Esophagus (tissue), 2 donors: ENCODE measurements at regions not wholly inside any gene's neighbourhood (a gene's known extent, or its start where the extent isn't known, plus 50 kb on each side); places are given as distances from the start of the nearest gene placed in this dataset.

Experiments
- H3K27ac ChIP-seq, 2 donors: one replicate each; pipeline ENCODE4 v1.5.1; 2013; ENCODE audit warnings: low read depth in 2 of 2, mild to moderate bottlenecking in 2 of 2, inconsistent platforms in 1 of 2, low read length in 1 of 2, moderate library complexity in 1 of 2
- H3K27me3 ChIP-seq, 2 donors: one replicate each; pipeline ENCODE4 v1.6.1; 2013; ENCODE audit warnings: low read length in 2 of 2, control low read depth in 1 of 2, mild to moderate bottlenecking in 1 of 2; ENCODE audit not compliant: insufficient read depth in 2 of 2, control insufficient read depth in 1 of 2
- H3K36me3 ChIP-seq, 2 donors: one replicate each; pipeline ENCODE4 v1.6.1; 2013; ENCODE audit warnings: low read length in 1 of 2; ENCODE audit not compliant: control insufficient read depth in 2 of 2, insufficient read depth in 2 of 2
- H3K4me1 ChIP-seq, 2 donors: one replicate each; pipeline ENCODE4 v1.6.1; 2013; ENCODE audit warnings: low read length in 1 of 2; ENCODE audit not compliant: control insufficient read depth in 2 of 2, insufficient read depth in 2 of 2
- H3K4me3 ChIP-seq, 2 donors: one replicate each; pipeline ENCODE4 v1.5.1; 2013; ENCODE audit warnings: low read length in 2 of 2, mild to moderate bottlenecking in 2 of 2, low read depth in 1 of 2, moderate library complexity in 1 of 2
- H3K9me3 ChIP-seq, 2 donors: one replicate each; pipeline ENCODE4 v1.6.1; 2013; ENCODE audit warnings: mild to moderate bottlenecking in 2 of 2, low read depth in 1 of 2, low read length in 1 of 2, moderate library complexity in 1 of 2; ENCODE audit not compliant: control insufficient read depth in 2 of 2, insufficient read depth in 1 of 2
- WGBS, 2 donors: extraction: QIAGEN DNeasy Blood & Tissue Kit; methylation state at CpG; one replicate each; pipeline ENCODE4 v1.1.7; 2013; 5-methylcytosine and 5-hydroxymethylcytosine counted together
- donor health status: healthy with polysubstance abuse.
- donor health status: Bipolar disorder and iron deficiency.

DNA sequence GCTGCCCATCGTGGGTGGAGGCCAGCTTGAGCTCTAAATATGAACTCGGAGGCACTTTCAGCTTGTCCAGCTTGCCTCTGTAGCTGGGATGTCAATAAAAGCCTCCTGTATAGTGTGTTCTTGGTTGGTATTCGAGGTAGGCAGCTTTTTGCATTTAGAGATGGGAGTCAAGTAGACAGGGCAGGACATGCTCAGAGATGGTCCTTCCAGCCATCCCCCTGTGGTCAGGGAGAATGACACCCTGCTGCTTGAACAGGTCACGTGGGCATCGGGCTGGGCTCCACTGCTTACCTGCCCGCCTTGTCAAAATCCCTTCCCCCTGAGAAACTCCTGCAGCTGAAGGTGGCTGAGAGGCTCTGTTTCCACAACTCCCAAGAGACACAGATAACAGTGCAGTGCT, 302.5 kb downstream of the ZNF536 start:
- Histone ChIP-seq H3K27me3 (no peaks in the 10 kb centered on the region), H3K4me3 (no peak overlapping the region), H3K4me1 (no peaks in the 10 kb centered on the region), H3K9me3 (no peaks in the 10 kb centered on the region), H3K27ac (no peak overlapping the region), H3K36me3 (no peaks in the 10 kb centered on the region)
- WGBS, 2 donors, result 78 to 84% methylated on average over 6 of the region's 6 CpGs

DNA sequence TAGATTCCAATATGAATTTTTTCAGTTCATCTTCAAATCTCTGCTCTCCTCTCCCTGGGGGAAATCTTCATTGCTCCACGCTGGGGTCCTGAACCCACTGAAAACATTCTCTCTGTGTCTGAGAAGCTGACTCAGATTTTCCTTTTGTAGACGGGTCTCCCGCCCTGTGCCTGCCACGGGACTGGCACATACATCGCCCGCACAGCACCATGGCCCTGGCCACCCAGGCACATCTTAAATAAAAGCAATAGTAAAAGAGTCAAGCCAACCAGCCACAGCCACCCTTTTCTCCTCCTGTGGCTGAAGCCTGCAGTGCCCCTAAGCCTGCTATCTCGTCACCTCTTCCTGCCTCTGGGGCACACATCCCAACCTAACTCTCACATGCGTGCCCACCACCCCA, 301.2 kb downstream of the ZNF536 start:
- Histone ChIP-seq H3K27me3 (no peaks in the 10 kb centered on the region), H3K27ac (no peak overlapping the region), H3K4me3 (no peak overlapping the region), H3K4me1 (peaks cover 0 to 3% of the 10 kb centered on the region in 2 donors), H3K36me3 (no peaks in the 10 kb centered on the region), H3K9me3 (no peaks in the 10 kb centered on the region)
- 74 to 82% methylated on average over 8 of the region's 8 CpGs for WGBS, 2 donors

DNA sequence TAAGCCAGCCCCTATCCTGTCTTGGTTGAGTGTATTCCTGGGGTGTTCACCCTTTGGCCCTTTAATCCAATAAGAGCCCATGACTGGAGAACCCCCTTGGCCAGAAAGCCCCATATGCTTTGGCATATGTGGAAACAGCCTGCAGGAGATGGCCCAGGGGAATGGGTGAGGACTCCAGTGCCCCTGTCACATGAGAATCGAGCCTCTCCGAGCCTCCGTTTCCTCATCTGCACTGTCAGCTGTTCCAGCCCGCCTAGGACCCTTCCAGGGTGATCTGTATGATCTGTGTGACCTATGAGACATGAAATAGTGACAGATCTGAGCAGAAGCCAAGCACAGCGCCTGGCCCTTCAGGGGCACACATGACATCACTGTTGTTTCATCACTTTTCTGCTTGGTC, 300.7 kb downstream of the ZNF536 start:
- Histone ChIP-seq H3K4me1 (peaks cover 0 to 3% of the 10 kb centered on the region in 2 donors), H3K4me3 (no peak overlapping the region), H3K27ac (no peak overlapping the region), H3K9me3 (no peaks in the 10 kb centered on the region), H3K36me3 (no peaks in the 10 kb centered on the region), H3K27me3 (no peaks in the 10 kb centered on the region)
- WGBS, 2 donors, result 68 to 75% methylated on average over 5 of the region's 5 CpGs

DNA sequence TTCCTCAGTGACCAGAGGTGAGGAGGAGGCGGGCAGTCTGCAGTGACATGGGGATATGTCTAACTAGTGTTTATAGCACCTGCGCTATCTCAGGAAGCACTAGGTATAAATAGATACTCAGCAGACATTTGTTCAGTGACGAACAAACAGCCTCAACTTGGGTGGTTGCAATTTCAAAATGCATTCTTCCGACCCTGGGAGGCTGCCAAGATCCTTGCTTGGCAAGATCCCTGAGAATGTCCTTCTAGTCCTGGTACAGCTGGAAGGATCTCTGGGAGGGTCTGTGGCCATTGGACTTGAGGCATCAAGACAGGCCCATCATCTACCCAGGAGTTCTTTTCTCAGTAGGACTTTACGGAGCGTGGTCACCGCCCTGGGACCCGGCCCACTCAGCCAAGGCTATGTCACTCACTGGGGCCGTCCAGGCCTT, 299.5 kb downstream of the ZNF536 start:
- Histone ChIP-seq H3K9me3 (no peaks in the 10 kb centered on the region), H3K27ac (no peak overlapping the region), H3K4me1 (peaks cover 0 to 3% of the 10 kb centered on the region in 2 donors), H3K36me3 (no peaks in the 10 kb centered on the region), H3K4me3 (no peak overlapping the region), H3K27me3 (no peaks in the 10 kb centered on the region)
- 70 to 74% methylated on average over 9 of the region's 9 CpGs for WGBS, 2 donors

DNA sequence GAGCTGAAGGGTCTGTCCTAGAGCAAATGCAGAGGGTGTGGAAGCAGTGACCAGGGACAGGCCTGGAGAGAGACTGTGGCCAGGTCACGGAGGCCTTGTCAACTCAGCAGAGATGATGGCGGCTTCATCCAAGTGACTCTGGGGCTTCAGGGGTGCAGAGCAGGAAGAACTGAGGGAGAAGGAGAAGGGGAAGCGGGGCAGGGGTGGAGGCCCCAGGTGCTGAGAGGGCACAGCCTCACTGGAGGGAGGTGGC, 299.1 kb downstream of the ZNF536 start:
- Histone ChIP-seq H3K4me3 (no peak overlapping the region), H3K4me1 (peaks cover 0 to 3% of the 10 kb centered on the region in 2 donors), H3K27ac (no peak overlapping the region), H3K27me3 (no peaks in the 10 kb centered on the region), H3K36me3 (no peaks in the 10 kb centered on the region), H3K9me3 (no peaks in the 10 kb centered on the region)
- WGBS, 2 donors, result 78 to 93% methylated on average over 3 of the region's 3 CpGs

DNA sequence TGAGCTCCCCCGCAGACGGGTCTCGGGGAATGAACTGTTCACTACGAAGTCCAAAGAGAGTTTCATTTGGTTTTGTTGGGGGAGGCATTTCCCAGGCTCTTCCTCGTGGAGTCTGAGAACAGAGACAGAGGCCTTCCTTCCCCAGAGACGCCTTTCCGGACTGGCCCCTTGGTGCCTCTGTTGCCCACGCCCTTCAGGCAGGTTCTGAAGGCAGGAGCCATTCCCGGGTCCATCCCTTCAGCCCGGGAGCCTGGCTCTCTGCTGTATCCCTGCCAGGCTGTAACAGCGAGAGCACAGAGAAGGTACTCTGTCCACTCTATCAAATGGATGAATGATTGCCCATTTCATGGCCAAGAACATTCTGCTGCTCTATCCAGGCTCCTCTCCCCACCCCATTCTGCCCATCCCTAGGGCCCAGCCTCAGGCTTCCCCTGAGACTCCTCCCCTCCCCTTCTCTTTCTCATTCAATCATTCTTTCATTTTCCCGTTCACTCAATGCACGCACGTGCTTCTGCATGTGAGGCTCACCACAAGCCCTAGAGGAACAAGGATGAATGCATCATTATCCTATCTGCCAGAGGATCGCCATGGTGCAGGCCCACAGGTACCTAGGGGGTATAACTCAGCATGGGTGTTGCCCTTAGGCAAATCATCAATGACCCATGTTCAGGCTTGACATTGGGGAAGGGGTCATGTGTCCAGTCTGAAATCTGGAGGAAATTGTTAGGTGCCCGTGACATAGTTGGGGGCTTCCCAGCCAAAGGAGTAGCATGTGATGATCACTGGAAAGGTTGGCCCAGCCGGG, 298.6 kb downstream of the ZNF536 start:
- Histone ChIP-seq H3K4me1 (peaks cover 0 to 3% of the 10 kb centered on the region in 2 donors), H3K9me3 (no peaks in the 10 kb centered on the region), H3K4me3 (no peak overlapping the region), H3K27me3 (no peaks in the 10 kb centered on the region), H3K36me3 (no peaks in the 10 kb centered on the region), H3K27ac (no peak overlapping the region)
- 80 to 87% methylated on average over 17 of the region's 17 CpGs for WGBS, 2 donors

DNA sequence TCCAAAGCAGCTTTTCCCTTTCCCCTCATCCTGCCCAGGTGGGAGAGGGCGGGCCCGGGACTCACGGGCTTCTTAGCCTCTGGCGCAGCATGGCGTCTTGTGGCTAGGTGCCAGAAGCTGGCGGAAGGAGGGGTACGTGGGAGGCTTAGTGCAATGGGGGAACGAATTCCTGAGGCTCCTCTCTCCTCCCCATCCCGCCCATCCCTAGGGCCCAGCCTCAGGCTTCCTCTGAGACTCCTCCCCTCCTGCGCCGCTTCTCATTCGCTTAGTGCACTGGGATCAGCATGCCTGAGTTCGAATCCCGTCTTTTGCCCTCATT, 297.8 kb downstream of the ZNF536 start:
- no peak overlapping the region for H3K27ac ChIP-seq
- H3K27me3 ChIP-seq, result no peaks in the 10 kb centered on the region
- H3K36me3 ChIP-seq, result no peaks in the 10 kb centered on the region
- no peaks in the 10 kb centered on the region for H3K9me3 ChIP-seq
- 63 to 70% methylated on average over 14 of the region's 14 CpGs for WGBS, 2 donors
- H3K4me3 ChIP-seq, result no peak overlapping the region
- peaks cover 0 to 3% of the 10 kb centered on the region in 2 donors for H3K4me1 ChIP-seq

DNA sequence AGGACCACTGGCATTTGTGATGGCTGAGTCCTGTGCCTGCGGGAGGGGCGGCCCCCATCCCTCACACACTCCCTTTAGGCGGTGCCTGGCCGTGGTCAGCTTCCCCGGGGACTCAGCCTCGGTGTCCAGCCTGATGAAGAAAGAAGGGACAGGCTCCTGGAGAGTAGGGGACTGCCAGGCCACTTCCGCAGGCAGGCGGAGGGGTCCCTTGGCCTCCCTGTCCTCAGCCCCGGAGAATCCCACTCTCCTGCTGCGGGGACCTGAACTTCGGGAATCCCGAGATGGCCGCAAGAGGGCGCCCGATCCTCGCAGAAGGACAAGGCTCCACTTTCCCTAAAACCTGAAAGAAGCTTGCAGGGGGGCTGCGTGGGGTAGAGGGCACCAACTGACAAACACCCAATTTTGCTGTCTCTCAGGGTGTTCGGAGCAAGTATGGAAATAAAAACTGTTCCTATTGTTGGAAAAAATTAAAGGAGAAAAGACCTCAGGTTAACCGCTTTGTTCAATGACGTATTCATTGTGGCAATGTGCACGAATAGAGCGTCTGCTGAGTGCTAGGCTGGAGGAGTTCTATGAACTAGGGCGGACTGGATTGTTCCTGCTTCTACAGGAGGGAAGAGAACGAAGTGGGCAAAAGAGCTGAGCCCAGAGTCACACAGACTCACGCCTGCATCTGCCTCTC, 297.3 kb downstream of the ZNF536 start:
- no peaks in the 10 kb centered on the region for H3K9me3 ChIP-seq
- H3K27me3 ChIP-seq, result no peaks in the 10 kb centered on the region
- H3K36me3 ChIP-seq, result no peaks in the 10 kb centered on the region
- no peak overlapping the region for H3K4me3 ChIP-seq
- no peak overlapping the region for H3K27ac ChIP-seq
- WGBS, 2 donors, result 25% methylated on average over 25 of the region's 25 CpGs
- H3K4me1 ChIP-seq, result peaks cover 0 to 3% of the 10 kb centered on the region in 2 donors

DNA sequence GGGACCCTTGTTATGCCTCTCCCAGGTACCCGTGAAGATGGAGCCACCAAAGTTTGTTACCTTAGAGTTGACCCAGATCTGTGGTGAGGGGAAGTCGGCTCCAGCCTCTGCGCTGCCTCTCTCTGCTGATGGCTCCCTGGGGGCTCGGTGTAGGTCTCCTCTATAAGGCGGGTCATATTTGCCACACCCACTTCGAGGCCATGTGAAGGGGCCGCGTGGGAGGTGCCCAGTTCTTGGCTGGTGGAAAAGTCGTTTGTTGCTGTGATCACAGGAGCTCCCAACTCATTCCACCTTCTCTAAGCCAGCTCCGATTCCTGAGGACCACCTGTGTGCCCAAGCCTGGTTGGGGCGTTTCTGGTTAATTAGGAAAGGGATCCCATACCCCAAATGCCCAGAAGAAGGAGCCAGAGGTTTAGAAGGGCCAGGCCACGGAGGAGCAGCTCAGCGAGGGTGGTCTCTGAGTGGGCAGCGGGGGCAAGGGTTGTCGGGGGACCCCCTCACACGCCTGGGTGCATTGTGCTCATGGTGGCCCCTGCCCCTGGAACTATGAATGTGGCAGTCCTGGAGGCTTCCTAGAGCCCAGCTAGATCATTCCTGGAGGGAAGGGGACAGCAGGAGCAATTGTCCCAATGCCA, 296.5 kb downstream of the ZNF536 start:
- Histone ChIP-seq H3K4me3 (no peak overlapping the region), H3K36me3 (no peaks in the 10 kb centered on the region), H3K27ac (no peak overlapping the region), H3K9me3 (no peaks in the 10 kb centered on the region), H3K4me1 (peaks cover 3% of the 10 kb centered on the region in 2 donors), H3K27me3 (no peaks in the 10 kb centered on the region)
- 63 to 66% methylated on average over 16 of the region's 16 CpGs for WGBS, 2 donors

DNA sequence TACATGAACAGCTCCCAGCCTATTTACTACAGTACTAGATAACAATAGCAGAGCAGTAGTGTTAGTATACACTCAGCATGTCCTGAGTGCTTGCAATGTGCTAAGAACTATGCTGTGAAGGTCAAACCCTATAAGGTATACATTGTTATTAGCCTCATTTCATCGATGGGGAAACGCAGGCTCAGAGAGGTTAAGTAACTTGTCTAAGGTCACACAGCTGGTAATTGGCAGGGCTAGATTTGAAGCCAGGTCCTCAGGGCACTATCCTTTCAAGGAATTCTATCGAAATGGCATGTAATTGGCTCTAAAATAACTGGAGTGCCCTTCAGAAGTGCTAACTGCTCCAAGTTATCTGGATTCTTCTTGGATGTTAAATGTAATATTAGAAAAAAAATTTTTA, 295.6 kb downstream of the ZNF536 start:
- H3K4me1 ChIP-seq, result peaks cover 3% of the 10 kb centered on the region in 2 donors
- H3K36me3 ChIP-seq, result no peaks in the 10 kb centered on the region
- H3K27me3 ChIP-seq, result no peaks in the 10 kb centered on the region
- no peak overlapping the region for H3K27ac ChIP-seq
- H3K9me3 ChIP-seq, result no peaks in the 10 kb centered on the region
- 56 to 63% methylated on average over 3 of the region's 3 CpGs for WGBS, 2 donors
- no peak overlapping the region for H3K4me3 ChIP-seq
